ENCODE measurements at regions not wholly inside any gene's neighbourhood (a gene's known extent, or its start where the extent isn't known, plus 50 kb on each side); places are given as distances from the start of the nearest gene placed in this dataset.

GRCh38 chr15:97196048-97197014 lies 764.2 kb upstream of the ARRDC4 start:
- no peak for TF ChIP-seq POLR2A (IDR thresholded peaks at IDR 0.05)
- no peaks in the 10 kb centered on the region for H3K36me3 ChIP-seq
- no peaks in the 10 kb centered on the region for H3K4me1 ChIP-seq (replicated peaks)
- H3K27ac ChIP-seq, result no peak overlapping the region
- no peak overlapping the region for H3K4me3 ChIP-seq
- intact Hi-C loops (cut with DNase I), result no loop called here
- H3K9me3 ChIP-seq, result no peaks in the 10 kb centered on the region
- 62% methylated on average over 16 of the region's 16 CpGs for whole genome bisulfite sequencing
- no peaks in the 10 kb centered on the region for H3K27me3 ChIP-seq (replicated peaks; ENCODE audit: insufficient read depth)
- DNase-seq (ENCODE audit: low spot score), result no peak

DNA sequence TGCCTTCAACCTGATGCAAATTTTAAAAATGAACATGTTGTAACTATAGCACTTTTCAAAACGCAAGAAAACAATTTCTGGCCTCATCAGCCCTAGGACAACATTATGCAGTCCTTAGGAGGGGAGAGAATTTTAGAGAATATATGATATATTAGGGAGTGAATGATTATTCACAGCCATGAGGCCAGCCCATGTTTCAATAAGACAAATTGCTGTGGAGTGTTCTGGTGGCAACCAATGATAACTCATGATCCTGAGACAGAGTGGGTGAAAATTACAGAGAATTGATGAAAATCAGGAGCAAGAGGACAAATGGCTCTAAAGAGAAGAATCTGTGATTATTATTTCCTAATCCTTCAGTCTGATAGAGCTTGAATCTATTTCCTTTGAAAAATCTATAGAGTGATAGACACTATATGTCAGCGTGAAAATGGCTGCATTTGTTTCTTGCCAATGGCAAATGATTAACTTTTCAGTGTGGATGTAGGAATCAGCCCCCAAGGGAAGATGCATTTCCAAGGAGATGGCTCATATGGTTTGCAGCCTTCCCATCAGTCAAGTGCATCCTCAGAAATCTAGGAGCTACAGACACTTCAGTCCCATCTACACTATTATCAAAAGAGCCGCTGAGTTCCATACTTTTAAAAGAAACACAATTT lies 761.0 kb upstream of the ARRDC4 start:
- no peaks in the 10 kb centered on the region for H3K27me3 ChIP-seq (replicated peaks; ENCODE audit: insufficient read depth)
- TF ChIP-seq, protein P1, sequence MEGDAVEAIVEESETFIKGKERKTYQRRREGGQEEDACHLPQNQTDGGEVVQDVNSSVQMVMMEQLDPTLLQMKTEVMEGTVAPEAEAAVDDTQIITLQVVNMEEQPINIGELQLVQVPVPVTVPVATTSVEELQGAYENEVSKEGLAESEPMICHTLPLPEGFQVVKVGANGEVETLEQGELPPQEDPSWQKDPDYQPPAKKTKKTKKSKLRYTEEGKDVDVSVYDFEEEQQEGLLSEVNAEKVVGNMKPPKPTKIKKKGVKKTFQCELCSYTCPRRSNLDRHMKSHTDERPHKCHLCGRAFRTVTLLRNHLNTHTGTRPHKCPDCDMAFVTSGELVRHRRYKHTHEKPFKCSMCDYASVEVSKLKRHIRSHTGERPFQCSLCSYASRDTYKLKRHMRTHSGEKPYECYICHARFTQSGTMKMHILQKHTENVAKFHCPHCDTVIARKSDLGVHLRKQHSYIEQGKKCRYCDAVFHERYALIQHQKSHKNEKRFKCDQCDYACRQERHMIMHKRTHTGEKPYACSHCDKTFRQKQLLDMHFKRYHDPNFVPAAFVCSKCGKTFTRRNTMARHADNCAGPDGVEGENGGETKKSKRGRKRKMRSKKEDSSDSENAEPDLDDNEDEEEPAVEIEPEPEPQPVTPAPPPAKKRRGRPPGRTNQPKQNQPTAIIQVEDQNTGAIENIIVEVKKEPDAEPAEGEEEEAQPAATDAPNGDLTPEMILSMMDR (IDR thresholded peaks at IDR 0.05), result no peak
- TF ChIP-seq POLR2AphosphoS5 (IDR thresholded peaks at IDR 0.05) (no peak), POLR2A (IDR thresholded peaks at IDR 0.05) (no peak)
- WGBS, result 93% methylated on average over 3 of the region's 3 CpGs

DNA sequence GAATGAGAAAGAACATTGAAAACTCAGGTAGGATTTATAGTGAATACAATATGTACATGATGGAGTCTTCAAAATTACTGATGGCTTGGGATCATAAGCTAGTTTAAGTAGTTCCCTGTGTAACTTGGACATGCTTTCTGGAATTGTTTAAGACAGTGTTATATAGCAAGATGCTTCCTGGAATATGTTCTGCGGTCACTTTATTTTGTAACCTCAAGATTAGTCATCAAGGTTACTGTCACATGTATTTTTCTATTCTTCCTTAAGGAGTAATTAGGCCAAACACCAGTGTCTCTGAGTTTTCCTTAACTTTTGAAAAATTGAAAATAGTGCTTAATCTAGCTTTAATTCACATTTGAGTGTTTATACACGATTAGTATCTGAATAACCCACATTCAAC lies 760.3 kb upstream of the ARRDC4 start:
- Histone ChIP-seq H3K27ac (no peak overlapping the region), H3K4me1 (replicated peaks) (no peaks in the 10 kb centered on the region), H3K9me3 (no peaks in the 10 kb centered on the region), H3K36me3 (no peaks in the 10 kb centered on the region), H3K27me3 (replicated peaks; ENCODE audit: insufficient read depth) (no peaks in the 10 kb centered on the region), H3K4me3 (no peak overlapping the region)
- WGBS, result 85% methylated on average over 2 of the region's 2 CpGs
- no peak for DNase-seq (ENCODE audit: low spot score)
- TF ChIP-seq, protein P1 (IDR thresholded peaks at IDR 0.05), result no peak
- TF ChIP-seq POLR2A (IDR thresholded peaks at IDR 0.05) (no peak), POLR2AphosphoS5 (IDR thresholded peaks at IDR 0.05) (no peak)
- intact Hi-C loops (cut with DNase I), result no loop called here

More for the DNA sequence above, 761.0 kb upstream of the ARRDC4 start:
- no peak for DNase-seq (ENCODE audit: low spot score)
- intact Hi-C loops (cut with DNase I), result no loop called here
- Histone ChIP-seq H3K27ac (no peak overlapping the region), H3K4me3 (no peak overlapping the region), H3K9me3 (no peaks in the 10 kb centered on the region), H3K4me1 (replicated peaks) (no peaks in the 10 kb centered on the region), H3K36me3 (no peaks in the 10 kb centered on the region)

DNA sequence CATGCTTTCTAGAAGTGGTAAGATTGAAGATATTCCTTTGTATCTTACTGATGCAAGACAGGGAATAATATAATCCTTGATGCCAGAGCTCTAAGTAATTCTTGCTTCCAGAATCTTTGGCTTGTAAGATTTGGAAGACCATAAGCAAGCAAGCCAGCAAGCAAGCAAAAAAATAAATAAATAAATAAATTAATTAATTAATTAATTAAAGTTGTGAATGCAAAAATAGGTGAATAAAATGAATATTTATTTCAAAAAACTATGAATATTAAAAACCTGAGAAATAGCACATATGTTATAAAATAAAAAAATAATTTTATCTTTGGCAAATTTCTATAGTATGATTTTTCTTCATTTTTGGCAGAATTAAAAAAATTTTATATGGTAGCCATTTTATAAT lies 750.2 kb upstream of the ARRDC4 start:
- intact Hi-C loops (cut with DNase I), result no loop called here
- Histone ChIP-seq H3K4me1 (replicated peaks) (no peaks in the 10 kb centered on the region), H3K27ac (no peak overlapping the region), H3K27me3 (replicated peaks; ENCODE audit: insufficient read depth) (no peaks in the 10 kb centered on the region), H3K36me3 (no peaks in the 10 kb centered on the region), H3K4me3 (no peak overlapping the region), H3K9me3 (no peaks in the 10 kb centered on the region)
- TF ChIP-seq POLR2A (IDR thresholded peaks at IDR 0.05) (no peak), POLR2AphosphoS5 (IDR thresholded peaks at IDR 0.05) (no peak)
- TF ChIP-seq, protein P1 (IDR thresholded peaks at IDR 0.05), result no peak
- DNase-seq (ENCODE audit: low spot score), result no peak

GRCh38 chr15:97215629-97216028 lies 744.9 kb upstream of the ARRDC4 start:
- TF ChIP-seq, protein P1 (IDR thresholded peaks at IDR 0.05), result no peak
- TF ChIP-seq POLR2A (IDR thresholded peaks at IDR 0.05), result no peak
- intact Hi-C loops (cut with DNase I), result no loop called here
- H3K27me3 ChIP-seq (replicated peaks; ENCODE audit: insufficient read depth), result no peaks in the 10 kb centered on the region
- H3K9me3 ChIP-seq, result no peaks in the 10 kb centered on the region
- H3K4me1 ChIP-seq (replicated peaks), result no peaks in the 10 kb centered on the region
- no peak overlapping the region for H3K4me3 ChIP-seq
- H3K27ac ChIP-seq, result no peak overlapping the region
- H3K36me3 ChIP-seq, result no peaks in the 10 kb centered on the region
- DNase-seq (ENCODE audit: low spot score), result no peak

Data from prostate gland (tissue), 2 donors.